CD4-positive, alpha-beta T cell (primary cell): ENCODE measurements at regions not wholly inside any gene's neighbourhood (a gene's known extent, or its start where the extent isn't known, plus 50 kb on each side); places are given as distances from the start of the nearest gene placed in this dataset.

ENCODE experiments used
- ATAC-seq: fragments of 200-7000 bp; cut with Tn5 transposase; one replicate; pipeline ENCODE4 v1.10.0; 2022; ENCODE audit warnings: mild to moderate bottlenecking; ENCODE audit not compliant: poor library complexity
- CTCF ChIA-PET: fragments of 350-600 bp; sonication (Branson Sonifier 250); formaldehyde crosslinking; loops from one replicate; lab custom pipeline; 2021; ENCODE audit warnings: antibody characterized with exemption, inconsistent platforms; lab: Charles Lee
- POLR2A ChIA-PET: fragments of 350-600 bp; sonication (Branson Sonifier 250); formaldehyde crosslinking; loops from one replicate; lab custom pipeline; 2021; ENCODE audit warnings: antibody characterized with exemption, inconsistent platforms; lab: Charles Lee
- DNase-seq, 14 experiments: peaks; one replicate each; pipeline ENCODE4 v3.0.0-alpha.2; 2013 to 2020; ENCODE audit warnings: mixed read lengths in 2 of 14
- H3K27ac ChIP-seq, 2 donors: one replicate each; pipeline versions ENCODE4 v1.5.1 to v1.7.0; 2013; ENCODE audit warnings: low read length in 2 of 2, low read depth in 1 of 2, mild to moderate bottlenecking in 1 of 2
- H3K27me3 ChIP-seq, 2 experiments: 1 replicate in 1 of 2; 2 replicates in 1 of 2; pipeline versions ENCODE4 v1.6.1 to v1.7.0; 2013; ENCODE audit warnings: low read length in 2 of 2, control low read depth in 1 of 2, mild to moderate bottlenecking in 1 of 2, moderate library complexity in 1 of 2; ENCODE audit not compliant: insufficient read depth in 2 of 2, control insufficient read depth in 1 of 2
- H3K36me3 ChIP-seq: one replicate; pipeline ENCODE4 v1.6.1; 2013; ENCODE audit warnings: low read length, control low read depth; ENCODE audit not compliant: insufficient read depth
- H3K4me1 ChIP-seq: one replicate; pipeline ENCODE4 v1.6.1; 2013; ENCODE audit warnings: low read length, control low read depth; ENCODE audit not compliant: insufficient read depth
- H3K4me3 ChIP-seq: one replicate; pipeline ENCODE4 v1.5.1; 2013; ENCODE audit warnings: mild to moderate bottlenecking, low read length, moderate library complexity
- H3K9me3 ChIP-seq, 2 experiments: 1 replicate in 1 of 2; 2 replicates in 1 of 2; pipeline versions ENCODE4 v1.6.1 to v1.7.0; 2013; ENCODE audit warnings: low read length in 2 of 2, mild to moderate bottlenecking in 2 of 2, control low read depth in 1 of 2, moderate library complexity in 1 of 2; ENCODE audit not compliant: control insufficient read depth in 1 of 2, insufficient read depth in 1 of 2
- H3K27ac Mint-ChIP-seq: one replicate; pipeline ENCODE4 v1.8.0; 2020; ENCODE audit warnings: mixed read lengths
- H3K27me3 Mint-ChIP-seq: one replicate; pipeline ENCODE4 v1.8.0; 2021; ENCODE audit warnings: mixed read lengths
- H3K36me3 Mint-ChIP-seq: one replicate; pipeline ENCODE4 v1.8.0; 2021; ENCODE audit warnings: low read depth, mixed read lengths
- H3K4me1 Mint-ChIP-seq: one replicate; pipeline ENCODE4 v1.8.0; 2021; ENCODE audit warnings: low read depth, mixed read lengths
- H3K4me3 Mint-ChIP-seq: one replicate; pipeline ENCODE4 v1.8.0; 2020; ENCODE audit warnings: mild to moderate bottlenecking, mixed read lengths
- H3K9me3 Mint-ChIP-seq: one replicate; pipeline ENCODE4 v1.8.0; 2020; ENCODE audit warnings: mixed read lengths
- CTCF ChIP-seq: fragments of 200-600 bp; IDR thresholded peaks from one replicate; pipeline ENCODE4 v1.8.0; 2022; ENCODE audit warnings: antibody characterized with exemption, mild to moderate bottlenecking
- intact Hi-C, 2 experiments: fragments of 100-400 bp; cut with DNase I in 1 of 2; cut with micrococcal nuclease in 1 of 2; formaldehyde crosslinking; loops; one replicate each; pipeline versions ENCODE4 v1.15.1 to v1.9.0; 2023 to 2025; cut with DNase I, micrococcal nuclease

GRCh38 chr15:31559786-31560185 is 233.2 kb downstream of the KLF13 start:
- Mint-ChIP-seq H3K27ac (no peak overlapping the region), H3K9me3 (no peaks in the 10 kb centered on the region), H3K4me1 (no peaks in the 10 kb centered on the region), H3K27me3 (no peaks in the 10 kb centered on the region), H3K36me3 (no peaks in the 10 kb centered on the region), H3K4me3 (no peak overlapping the region)
- ATAC-seq (no peak), DNase-seq (no peak)
- no peaks in the 10 kb centered on the region for H3K36me3 ChIP-seq
- intact Hi-C loops, result no loop called here
- ChIA-PET POLR2A (no interaction called here), CTCF (no interaction called here)
- H3K27me3 ChIP-seq, result peaks cover 0 to 3% of the 10 kb centered on the region in 2 experiments
- H3K4me3 ChIP-seq, result no peak overlapping the region
- no peak for TF ChIP-seq CTCF
- H3K4me1 ChIP-seq, result no peaks in the 10 kb centered on the region
- no peak overlapping the region for H3K27ac ChIP-seq
- no peaks in the 10 kb centered on the region for H3K9me3 ChIP-seq

GRCh38 chr15:31560643-31561042 is 234.0 kb downstream of the KLF13 start:
- Histone ChIP-seq H3K27me3 (peaks cover 0 to 3% of the 10 kb centered on the region in 2 experiments), H3K4me1 (no peaks in the 10 kb centered on the region), H3K4me3 (no peak overlapping the region), H3K27ac (no peak overlapping the region), H3K36me3 (no peaks in the 10 kb centered on the region), H3K9me3 (no peaks in the 10 kb centered on the region)
- H3K36me3 Mint-ChIP-seq, result no peaks in the 10 kb centered on the region
- intact Hi-C loops, result no loop called here
- H3K9me3 Mint-ChIP-seq, result no peaks in the 10 kb centered on the region
- ChIA-PET POLR2A (no interaction called here), CTCF (no interaction called here)
- H3K4me3 Mint-ChIP-seq, result no peak overlapping the region
- TF ChIP-seq CTCF, result no peak
- H3K4me1 Mint-ChIP-seq, result no peaks in the 10 kb centered on the region
- ATAC-seq (no peak), DNase-seq (no peak)
- no peak overlapping the region for H3K27ac Mint-ChIP-seq
- H3K27me3 Mint-ChIP-seq, result no peaks in the 10 kb centered on the region

- no peak for TF ChIP-seq CTCF
- ChIA-PET CTCF (no interaction called here), POLR2A (no interaction called here)
- Mint-ChIP-seq H3K27me3 (no peaks in the 10 kb centered on the region), H3K4me3 (no peak overlapping the region), H3K27ac (no peak overlapping the region), H3K4me1 (no peaks in the 10 kb centered on the region), H3K36me3 (no peaks in the 10 kb centered on the region), H3K9me3 (no peaks in the 10 kb centered on the region)
- no peak for ATAC-seq
- H3K9me3 ChIP-seq, result no peaks in the 10 kb centered on the region
- no peak overlapping the region for H3K27ac ChIP-seq
- no peaks in the 10 kb centered on the region for H3K4me1 ChIP-seq
- H3K27me3 ChIP-seq, result peaks cover 0 to 3% of the 10 kb centered on the region in 2 experiments
- H3K36me3 ChIP-seq, result no peaks in the 10 kb centered on the region
- no peak overlapping the region for H3K4me3 ChIP-seq
- DNase-seq, result no peak
- intact Hi-C loops, result no loop called here
Measured at GRCh38 chr15:31561156-31561555, 234.5 kb downstream of the KLF13 start.
